ENCODE measurements at regions not wholly inside any gene's neighbourhood (a gene's known extent, or its start where the extent isn't known, plus 50 kb on each side); places are given as distances from the start of the nearest gene placed in this dataset.
A peak's percentile ranks its signal among the peaks of the same experiment; 100 is the strongest.

DNA sequence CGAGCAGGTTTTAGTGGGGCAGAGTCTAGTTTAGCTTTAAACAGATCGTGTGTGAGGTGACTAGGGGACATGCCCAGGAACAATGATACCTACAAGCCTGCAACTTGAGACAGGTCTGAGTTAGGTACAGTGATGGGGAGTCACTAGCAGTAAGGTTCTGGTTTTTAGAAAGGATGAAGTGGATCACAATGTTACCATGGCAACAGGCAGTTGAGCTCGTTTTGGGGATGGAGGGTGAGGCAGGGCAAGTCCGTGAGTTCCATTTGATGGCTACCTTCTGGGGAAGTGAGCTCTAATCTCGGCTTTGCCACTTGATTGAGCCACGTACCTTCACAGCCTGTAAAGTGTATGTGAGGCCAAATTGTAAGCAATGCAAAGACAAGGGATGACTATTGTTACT is 76.0 kb upstream of the GTF3A start (continued):
- TF ChIP-seq, protein P1, sequence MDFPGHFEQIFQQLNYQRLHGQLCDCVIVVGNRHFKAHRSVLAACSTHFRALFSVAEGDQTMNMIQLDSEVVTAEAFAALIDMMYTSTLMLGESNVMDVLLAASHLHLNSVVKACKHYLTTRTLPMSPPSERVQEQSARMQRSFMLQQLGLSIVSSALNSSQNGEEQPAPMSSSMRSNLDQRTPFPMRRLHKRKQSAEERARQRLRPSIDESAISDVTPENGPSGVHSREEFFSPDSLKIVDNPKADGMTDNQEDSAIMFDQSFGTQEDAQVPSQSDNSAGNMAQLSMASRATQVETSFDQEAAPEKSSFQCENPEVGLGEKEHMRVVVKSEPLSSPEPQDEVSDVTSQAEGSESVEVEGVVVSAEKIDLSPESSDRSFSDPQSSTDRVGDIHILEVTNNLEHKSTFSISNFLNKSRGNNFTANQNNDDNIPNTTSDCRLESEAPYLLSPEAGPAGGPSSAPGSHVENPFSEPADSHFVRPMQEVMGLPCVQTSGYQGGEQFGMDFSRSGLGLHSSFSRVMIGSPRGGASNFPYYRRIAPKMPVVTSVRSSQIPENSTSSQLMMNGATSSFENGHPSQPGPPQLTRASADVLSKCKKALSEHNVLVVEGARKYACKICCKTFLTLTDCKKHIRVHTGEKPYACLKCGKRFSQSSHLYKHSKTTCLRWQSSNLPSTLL (IDR thresholded peaks at IDR 0.05): no peak
- no peak for TF ChIP-seq U2AF1 (optimal IDR thresholded peaks at IDR 0.05; ENCODE audit: low read depth, low read length)
- TF ChIP-seq RFX1 (IDR thresholded peaks at IDR 0.05): peak; percentile 81
- no peak for TF ChIP-seq RBFOX2 (IDR thresholded peaks at IDR 0.05; ENCODE audit: low read depth, low read length)
- TF ChIP-seq RUNX1 (IDR thresholded peaks at IDR 0.05; ENCODE audit: low read depth): no peak
- no peak for TF ChIP-seq ZNF121 (CRISPR knock-in tag; conservative IDR thresholded peaks at IDR 0.05)

- WGBS (ENCODE audit: insufficient coverage, low coverage, missing lambda C conversion rate): 13% methylated on average over 3 of the region's 3 CpGs
- Histone ChIP-seq H3K9me1 (ENCODE audit: control insufficient read depth, insufficient read depth, low read length) (no peaks in the 10 kb centered on the region), H3K9ac (ENCODE audit: insufficient read depth in 1 of 2, low read depth in 2 of 2, low read length in 2 of 2) (no peak overlapping the region), H3K9me3 (replicated peaks; ENCODE audit: control insufficient read depth, insufficient read depth, low read depth, low read length) (no peaks in the 10 kb centered on the region), H3K27me3 (ENCODE audit: control insufficient read depth in 2 of 2, insufficient read depth in 2 of 2, low read length in 2 of 2) (peaks cover 5 to 18% of the 10 kb centered on the region in 2 experiments; a peak in 4 of 5 replicates), H3K79me2 (ENCODE audit: control insufficient read depth, insufficient read depth, low read length) (no peaks in the 10 kb centered on the region), H3K4me1 (replicated peaks in 1 of 2; ENCODE audit: control insufficient read depth in 2 of 2, insufficient read depth in 2 of 2, low read length in 2 of 2) (no peaks in the 10 kb centered on the region; a peak in 1 of 5 replicates), H3K4me2 (ENCODE audit: insufficient read depth, low read length) (no peak overlapping the region), H3K36me3 (ENCODE audit: control insufficient read depth, insufficient read depth, low read length) (no peaks in the 10 kb centered on the region), H2AFZ (ENCODE audit: low read depth, low read length) (no peak overlapping the region), H3K27ac (ENCODE audit: extremely low read depth, low read depth, low read length) (no peak overlapping the region), H3K4me3 (no peak overlapping the region), H4K20me1 (replicated peaks; ENCODE audit: control insufficient read depth, insufficient read depth, low read length) (no peaks in the 10 kb centered on the region)
- ChIA-PET CTCF (ENCODE audit: low intra/inter-chr PET ratio) (no interaction called here), POLR2A (interaction anchor here (0.6 to 1.9 kb wide), 3 partner anchors 10 to 366 kb away, joined by 3 to 7 read pairs (median 4); no protein-coding TSS in a partner anchor)
- DNase-seq (ENCODE audit: extremely low read depth in 1 of 4, low spot score in 3 of 4) (no peak), FAIRE-seq (no peak), ATAC-seq (no peak)
- in situ Hi-C loops (cut with MboI): no loop called here
- TF ChIP-seq ZNF316 (IDR thresholded peaks at IDR 0.05): 0 out of 2 replicates have a peak, but pooled peaks have one; percentile 24
- TF ChIP-seq C11orf30 (IDR thresholded peaks at IDR 0.05; ENCODE audit: low read depth): peak; percentile 39; the same call in 1 of the 2 replicates
- TF ChIP-seq ZBTB26 (CRISPR knock-in tag; IDR thresholded peaks at IDR 0.05): no peak
- BruUV-seq (replicated peaks): no TSS peak
- intact Hi-C loops (cut with micrococcal nuclease): no loop called here
Measured at GRCh38 chr13:27349458-27349857, 75.0 kb upstream of the GTF3A start.
